K562 (cell line): ENCODE measurements at regions not wholly inside any gene's neighbourhood (a gene's known extent, or its start where the extent isn't known, plus 50 kb on each side); places are given as distances from the start of the nearest gene placed in this dataset.

ENCODE experiments used
- ATAC-seq: fragments of 200-7000 bp; cut with Tn5 transposase; 3 replicates; pipeline ENCODE4 v1.9.1; 2020; ENCODE audit warnings: moderate library complexity
- BruUV-seq: library from RNA; stranded (reverse); fragments of 400-500 nt; replicated peaks from 2 replicates; lab custom pipeline; 2021; lab: Mats Ljungman, UMichigan
- CTCF ChIA-PET: fragments of 300-600 bp; formaldehyde crosslinking; extraction: SDS; loops from one replicate; lab custom pipeline; 2021; ENCODE audit warnings: low intra/inter-chr PET ratio; lab: Yijun Ruan, JAX
- POLR2A ChIA-PET: fragments of 300-600, 350-650 bp; sonication (Branson Sonifier 250); formaldehyde crosslinking; extraction: SDS; loops from one replicate; lab custom pipeline; 2021; ENCODE audit warnings: antibody characterized with exemption, inconsistent platforms; lab: Yijun Ruan, JAX
- DNase-seq, 4 experiments: peaks; one replicate each; pipeline versions ENCODE4 v3.0.0 to v3.0.0-alpha.2; 2011 to 2018; ENCODE audit warnings: low spot score in 3 of 4, mixed read lengths in 3 of 4; ENCODE audit errors: extremely low read depth in 1 of 4
- FAIRE-seq: peaks from 2 replicates; lab custom pipeline; 2011; peaks lifted over from hg19 to GRCh38; lab: Jason Lieb, UNC
- H2AFZ ChIP-seq: 2 replicates; pipeline ENCODE4 v1.6.0; 2011; ENCODE audit warnings: low read depth, low read length, control low read depth, inconsistent platforms
- H3K27ac ChIP-seq: fragments of 200-600 bp; 3 replicates; pipeline ENCODE4 v1.8.0; 2011; ENCODE audit warnings: low read depth, mild to moderate bottlenecking, control low read depth, inconsistent platforms, low read length, moderate library complexity, mixed read lengths; ENCODE audit errors: extremely low read depth
- H3K27me3 ChIP-seq, 2 experiments: fragments of 300-600 bp in 1 of 2; 2 replicates in 1 of 2; 3 replicates in 1 of 2; pipeline versions ENCODE4 v1.6.0 to v1.8.0; 2011; ENCODE audit warnings: inconsistent platforms in 2 of 2, low read length in 2 of 2, mild to moderate bottlenecking in 1 of 2, mixed read lengths in 1 of 2, moderate library complexity in 1 of 2; ENCODE audit not compliant: control insufficient read depth in 2 of 2, insufficient read depth in 2 of 2
- H3K36me3 ChIP-seq: fragments of 300-600 bp; 3 replicates; pipeline ENCODE4 v1.8.0; 2011; ENCODE audit warnings: mild to moderate bottlenecking, low read length, inconsistent platforms; ENCODE audit not compliant: control insufficient read depth, insufficient read depth
- H3K4me1 ChIP-seq, 2 experiments: fragments of 200-600 bp in 1 of 2; replicated peaks in 1 of 2; 2 replicates in 1 of 2; 3 replicates in 1 of 2; pipeline versions ENCODE4 v1.5.1 to v1.8.0; 2011; ENCODE audit warnings: inconsistent platforms in 2 of 2, low read length in 2 of 2, mild to moderate bottlenecking in 1 of 2, mixed read lengths in 1 of 2, moderate library complexity in 1 of 2; ENCODE audit not compliant: control insufficient read depth in 2 of 2, insufficient read depth in 2 of 2
- H3K4me2 ChIP-seq: 2 replicates; pipeline ENCODE4 v1.6.1; 2011; ENCODE audit warnings: low read length, control low read depth, inconsistent platforms, mixed read lengths; ENCODE audit not compliant: insufficient read depth
- H3K4me3 ChIP-seq: fragments of 200-600 bp; sonication (generic), shearing (Covaris generic); 2 replicates; pipeline ENCODE4 v1.5.1; 2016; ENCODE audit warnings: control low read depth, inconsistent platforms
- H3K79me2 ChIP-seq: fragments of 200-600 bp; 3 replicates; pipeline ENCODE4 v1.8.0; 2011; ENCODE audit warnings: low read length, inconsistent platforms; ENCODE audit not compliant: control insufficient read depth, insufficient read depth
- H3K9ac ChIP-seq, 2 experiments: 2 replicates each; pipeline versions ENCODE4 v1.6.0 to v1.6.1; 2011; ENCODE audit warnings: low read depth in 2 of 2, low read length in 2 of 2, control low read depth in 1 of 2, inconsistent platforms in 1 of 2, mild to moderate bottlenecking in 1 of 2, mixed read lengths in 1 of 2; ENCODE audit not compliant: insufficient read depth in 1 of 2
- H3K9me1 ChIP-seq: one replicate; pipeline ENCODE4 v1.6.0; 2011; ENCODE audit warnings: inconsistent platforms, mild to moderate bottlenecking, low read length, moderate library complexity; ENCODE audit not compliant: control insufficient read depth, insufficient read depth
- H3K9me3 ChIP-seq: replicated peaks from 2 replicates; pipeline ENCODE4 v1.5.1; 2011; ENCODE audit warnings: low read depth, low read length, inconsistent platforms; ENCODE audit not compliant: control insufficient read depth, insufficient read depth
- H4K20me1 ChIP-seq: replicated peaks from 2 replicates; pipeline ENCODE4 v1.6.1; 2011; ENCODE audit warnings: low read length, inconsistent platforms, mixed read lengths; ENCODE audit not compliant: control insufficient read depth, insufficient read depth
- CREB5 ChIP-seq: fragments of 250-450 bp; sonication (Bioruptor Pico); IDR thresholded peaks from 2 replicates; pipeline ENCODE4 v1.5.0; 2020; ENCODE audit warnings: mild to moderate bottlenecking
- MCM2 ChIP-seq: fragments of 450-650 bp; IDR thresholded peaks from 2 replicates; pipeline ENCODE4 v1.6.1; 2017; ENCODE audit warnings: low read depth, mild to moderate bottlenecking
- MCM3 ChIP-seq: fragments of 450-650 bp; IDR thresholded peaks from 2 replicates; pipeline ENCODE4 v1.6.1; 2016
- MEIS2 ChIP-seq: fragments of 450-650 bp; IDR thresholded peaks from 2 replicates; pipeline ENCODE4 v1.6.1; 2014; ENCODE audit warnings: mild to moderate bottlenecking; ENCODE audit not compliant: partially characterized antibody
- PTTG1 ChIP-seq: fragments of 450-650 bp; IDR thresholded peaks from 2 replicates; pipeline ENCODE4 v1.6.1; 2016; ENCODE audit warnings: low read depth, mild to moderate bottlenecking, missing genetic modification characterization, missing compliant biosample characterization
- WGBS: fragments of 100-300 bp; shearing (Covaris generic); methylation state at CpG from one replicate; pipeline ENCODE4 v1.1.6; 2016; ENCODE audit warnings: low coverage, mixed read lengths; ENCODE audit not compliant: insufficient coverage; ENCODE audit errors: missing lambda C conversion rate; 5-methylcytosine and 5-hydroxymethylcytosine counted together
- in situ Hi-C: fragments of 300-500 bp; cut with MboI; formaldehyde crosslinking; loops from 4 replicates; pipeline ENCODE4 v1.15.0; 2018; ENCODE audit warnings: inconsistent platforms, mixed read lengths
- intact Hi-C: fragments of 100-400 bp; cut with micrococcal nuclease; formaldehyde crosslinking; loops from 2 replicates; pipeline ENCODE4 v1.14.2; 2022

- no peaks in the 10 kb centered on the region for H4K20me1 ChIP-seq
- TF ChIP-seq MCM3 = no peak
- TF ChIP-seq CREB5 (CRISPR knock-in tag) = no peak
- TF ChIP-seq MEIS2 = no peak
- TF ChIP-seq PTTG1 (tag) = no peak
- no peaks in the 10 kb centered on the region for H3K4me1 ChIP-seq
- no peak overlapping the region for H3K4me2 ChIP-seq
- no peaks in the 10 kb centered on the region for H3K9me3 ChIP-seq
- no peak for DNase-seq
- H3K4me3 ChIP-seq = no peak overlapping the region
- no peaks in the 10 kb centered on the region for H3K9me1 ChIP-seq
- no peak overlapping the region for H2AFZ ChIP-seq
- no peak overlapping the region for H3K27ac ChIP-seq
- FAIRE-seq = no peak
- BruUV-seq = no TSS peak
- in situ Hi-C loops (no loop called here), intact Hi-C loops (no loop called here)
- H3K79me2 ChIP-seq = no peaks in the 10 kb centered on the region
- ATAC-seq = no peak
- H3K36me3 ChIP-seq = no peaks in the 10 kb centered on the region
- H3K9ac ChIP-seq = no peak overlapping the region
- 0% methylated on average over 1 of the region's 1 CpG for WGBS
- no peaks in the 10 kb centered on the region for H3K27me3 ChIP-seq
- ChIA-PET POLR2A (no interaction called here), CTCF (no interaction called here)
Observed at GRCh38 chr6:80478030-80478429, 371.6 kb downstream of the BCKDHB start.

GRCh38 chr6:80477591-80477990 is 371.1 kb downstream of the BCKDHB start:
- intact Hi-C loops = no loop called here
- BruUV-seq = no TSS peak
- no peaks in the 10 kb centered on the region for H3K4me1 ChIP-seq
- no peak overlapping the region for H3K4me2 ChIP-seq
- no peaks in the 10 kb centered on the region for H3K9me3 ChIP-seq
- no peak overlapping the region for H2AFZ ChIP-seq
- no peak overlapping the region for H3K4me3 ChIP-seq
- ChIA-PET CTCF (no interaction called here), POLR2A (no interaction called here)
- H4K20me1 ChIP-seq = no peaks in the 10 kb centered on the region
- 0% methylated on average over 3 of the region's 3 CpGs for WGBS
- DNase-seq = no peak
- no peak for ATAC-seq
- no peak for FAIRE-seq
- TF ChIP-seq MCM2 = no peak
- TF ChIP-seq, all 486 proteins: peak for 0
- in situ Hi-C loops = no loop called here
- no peaks in the 10 kb centered on the region for H3K9me1 ChIP-seq
- no peak overlapping the region for H3K9ac ChIP-seq
- H3K27me3 ChIP-seq = no peaks in the 10 kb centered on the region
- no peak overlapping the region for H3K27ac ChIP-seq
- no peaks in the 10 kb centered on the region for H3K36me3 ChIP-seq
- no peaks in the 10 kb centered on the region for H3K79me2 ChIP-seq
